ENCODE measurements at regions not wholly inside any gene's neighbourhood (a gene's known extent, or its start where the extent isn't known, plus 50 kb on each side); places are given as distances from the start of the nearest gene placed in this dataset.

GRCh38 chr14:86217523-86217922 lies 687.6 kb downstream of the FLRT2 start:
- TF ChIP-seq, protein P1, sequence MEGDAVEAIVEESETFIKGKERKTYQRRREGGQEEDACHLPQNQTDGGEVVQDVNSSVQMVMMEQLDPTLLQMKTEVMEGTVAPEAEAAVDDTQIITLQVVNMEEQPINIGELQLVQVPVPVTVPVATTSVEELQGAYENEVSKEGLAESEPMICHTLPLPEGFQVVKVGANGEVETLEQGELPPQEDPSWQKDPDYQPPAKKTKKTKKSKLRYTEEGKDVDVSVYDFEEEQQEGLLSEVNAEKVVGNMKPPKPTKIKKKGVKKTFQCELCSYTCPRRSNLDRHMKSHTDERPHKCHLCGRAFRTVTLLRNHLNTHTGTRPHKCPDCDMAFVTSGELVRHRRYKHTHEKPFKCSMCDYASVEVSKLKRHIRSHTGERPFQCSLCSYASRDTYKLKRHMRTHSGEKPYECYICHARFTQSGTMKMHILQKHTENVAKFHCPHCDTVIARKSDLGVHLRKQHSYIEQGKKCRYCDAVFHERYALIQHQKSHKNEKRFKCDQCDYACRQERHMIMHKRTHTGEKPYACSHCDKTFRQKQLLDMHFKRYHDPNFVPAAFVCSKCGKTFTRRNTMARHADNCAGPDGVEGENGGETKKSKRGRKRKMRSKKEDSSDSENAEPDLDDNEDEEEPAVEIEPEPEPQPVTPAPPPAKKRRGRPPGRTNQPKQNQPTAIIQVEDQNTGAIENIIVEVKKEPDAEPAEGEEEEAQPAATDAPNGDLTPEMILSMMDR (conservative IDR thresholded peaks at IDR 0.05; ENCODE audit: low read depth, low read length), result no peak
- no peak for TF ChIP-seq EZH2 (IDR thresholded peaks at IDR 0.05; ENCODE audit: borderline replicate concordance, low read depth, low read length, poor library complexity, severe bottlenecking)
